Activated T-helper 1 cell treated with anti-CD3 and anti-CD28 coated beads, Interleukin-12 subunit alpha, Interleukin-12 subunit beta, Interleukin-2, Interleukin-4 antibody, amounts not matched to agents 30 ng/mL and 10 ng/mL and 1 ng/mL, durations not matched to agents 14 hours and 24 hours and 36 hours (primary cell): ENCODE measurements at regions not wholly inside any gene's neighbourhood (a gene's known extent, or its start where the extent isn't known, plus 50 kb on each side); places are given as distances from the start of the nearest gene placed in this dataset.

Source experiments
- DNase-seq: peaks from one replicate; pipeline ENCODE4 v3.0.0; 2021; ENCODE audit warnings: low spot score
- H3K27ac Mint-ChIP-seq: one replicate; pipeline ENCODE4 v1.8.0; 2021; ENCODE audit warnings: mild to moderate bottlenecking, mixed read lengths
- H3K27me3 Mint-ChIP-seq: one replicate; pipeline ENCODE4 v1.8.0; 2022; ENCODE audit warnings: mild to moderate bottlenecking, moderate library complexity, mixed read lengths; ENCODE audit not compliant: insufficient read depth
- H3K36me3 Mint-ChIP-seq: one replicate; pipeline ENCODE4 v1.8.0; 2021; ENCODE audit warnings: low read depth, mixed read lengths
- H3K4me1 Mint-ChIP-seq: one replicate; pipeline ENCODE4 v1.8.0; 2021; ENCODE audit warnings: low read depth, mixed read lengths
- H3K4me3 Mint-ChIP-seq: one replicate; pipeline ENCODE4 v1.8.0; 2021; ENCODE audit warnings: mild to moderate bottlenecking, moderate library complexity, mixed read lengths
- H3K9me3 Mint-ChIP-seq: one replicate; pipeline ENCODE4 v1.8.0; 2021; ENCODE audit warnings: mixed read lengths
- intact Hi-C: fragments of 100-400 bp; cut with micrococcal nuclease; formaldehyde crosslinking; loops from one replicate; pipeline ENCODE4 v1.15.1; 2024

GRCh38 chr14:76551906-76552305 is 176.0 kb downstream of the ESRRB start:
- DNase-seq = no peak
- peaks cover 5% of the 10 kb centered on the region for H3K27me3 Mint-ChIP-seq
- H3K9me3 Mint-ChIP-seq = no peaks in the 10 kb centered on the region
- no peaks in the 10 kb centered on the region for H3K36me3 Mint-ChIP-seq
- H3K27ac Mint-ChIP-seq = no peak overlapping the region
- intact Hi-C loops = no loop called here
- no peaks in the 10 kb centered on the region for H3K4me1 Mint-ChIP-seq
- H3K4me3 Mint-ChIP-seq = no peak overlapping the region

GRCh38 chr14:76564471-76565422 is 188.8 kb downstream of the ESRRB start:
- no peaks in the 10 kb centered on the region for H3K4me1 Mint-ChIP-seq
- DNase-seq = no peak
- intact Hi-C loops = no loop called here
- no peaks in the 10 kb centered on the region for H3K9me3 Mint-ChIP-seq
- H3K4me3 Mint-ChIP-seq = no peak overlapping the region
- H3K27me3 Mint-ChIP-seq = peaks cover 5% of the 10 kb centered on the region
- H3K36me3 Mint-ChIP-seq = no peaks in the 10 kb centered on the region
- H3K27ac Mint-ChIP-seq = no peak overlapping the region

GRCh38 chr14:76566439-76566838 is 190.5 kb downstream of the ESRRB start:
- Mint-ChIP-seq H3K27ac (no peak overlapping the region), H3K9me3 (no peaks in the 10 kb centered on the region), H3K36me3 (no peaks in the 10 kb centered on the region), H3K27me3 (peaks cover 5% of the 10 kb centered on the region), H3K4me1 (no peaks in the 10 kb centered on the region), H3K4me3 (no peak overlapping the region)
- intact Hi-C loops = no loop called here
- DNase-seq = no peak

- Mint-ChIP-seq H3K4me3 (no peak overlapping the region), H3K27ac (no peak overlapping the region), H3K9me3 (no peaks in the 10 kb centered on the region), H3K27me3 (no peaks in the 10 kb centered on the region), H3K36me3 (no peaks in the 10 kb centered on the region), H3K4me1 (no peaks in the 10 kb centered on the region)
- intact Hi-C loops = no loop called here
- no peak for DNase-seq
Measured at GRCh38 chr14:76574416-76575095, 186.7 kb upstream of the VASH1 start.

GRCh38 chr14:76575108-76575507 is 186.2 kb upstream of the VASH1 start:
- Mint-ChIP-seq H3K4me3 (no peak overlapping the region), H3K27me3 (no peaks in the 10 kb centered on the region), H3K27ac (no peak overlapping the region), H3K36me3 (no peaks in the 10 kb centered on the region), H3K4me1 (no peaks in the 10 kb centered on the region), H3K9me3 (no peaks in the 10 kb centered on the region)
- intact Hi-C loops = no loop called here
- DNase-seq = no peak

- no peaks in the 10 kb centered on the region for H3K27me3 Mint-ChIP-seq
- H3K4me3 Mint-ChIP-seq = no peak overlapping the region
- DNase-seq = no peak
- no peaks in the 10 kb centered on the region for H3K9me3 Mint-ChIP-seq
- no peaks in the 10 kb centered on the region for H3K4me1 Mint-ChIP-seq
- no peaks in the 10 kb centered on the region for H3K36me3 Mint-ChIP-seq
- no peak overlapping the region for H3K27ac Mint-ChIP-seq
- intact Hi-C loops = no loop called here
Measured at GRCh38 chr14:76576047-76576741, 185.1 kb upstream of the VASH1 start.

GRCh38 chr14:76577090-76577489 is 184.2 kb upstream of the VASH1 start:
- intact Hi-C loops = no loop called here
- no peaks in the 10 kb centered on the region for H3K36me3 Mint-ChIP-seq
- H3K4me1 Mint-ChIP-seq = no peaks in the 10 kb centered on the region
- no peak for DNase-seq
- no peaks in the 10 kb centered on the region for H3K27me3 Mint-ChIP-seq
- no peak overlapping the region for H3K27ac Mint-ChIP-seq
- no peaks in the 10 kb centered on the region for H3K9me3 Mint-ChIP-seq
- no peak overlapping the region for H3K4me3 Mint-ChIP-seq

GRCh38 chr14:76577837-76578236 is 183.4 kb upstream of the VASH1 start:
- Mint-ChIP-seq H3K4me1 (no peaks in the 10 kb centered on the region), H3K4me3 (no peak overlapping the region), H3K9me3 (no peaks in the 10 kb centered on the region), H3K36me3 (no peaks in the 10 kb centered on the region), H3K27me3 (no peaks in the 10 kb centered on the region), H3K27ac (no peak overlapping the region)
- intact Hi-C loops = no loop called here
- no peak for DNase-seq

GRCh38 chr14:76580399-76580798 is 180.9 kb upstream of the VASH1 start:
- Mint-ChIP-seq H3K9me3 (no peaks in the 10 kb centered on the region), H3K36me3 (no peaks in the 10 kb centered on the region), H3K27me3 (no peaks in the 10 kb centered on the region), H3K27ac (no peak overlapping the region), H3K4me1 (no peaks in the 10 kb centered on the region), H3K4me3 (no peak overlapping the region)
- DNase-seq = no peak
- intact Hi-C loops = no loop called here

- no peak for DNase-seq
- no peaks in the 10 kb centered on the region for H3K36me3 Mint-ChIP-seq
- no peak overlapping the region for H3K27ac Mint-ChIP-seq
- intact Hi-C loops = no loop called here
- H3K9me3 Mint-ChIP-seq = no peaks in the 10 kb centered on the region
- H3K4me1 Mint-ChIP-seq = no peaks in the 10 kb centered on the region
- no peak overlapping the region for H3K4me3 Mint-ChIP-seq
- no peaks in the 10 kb centered on the region for H3K27me3 Mint-ChIP-seq
Measured at GRCh38 chr14:76580967-76581366, 180.3 kb upstream of the VASH1 start.

- H3K27ac Mint-ChIP-seq = no peak overlapping the region
- H3K4me1 Mint-ChIP-seq = no peaks in the 10 kb centered on the region
- intact Hi-C loops = no loop called here
- no peaks in the 10 kb centered on the region for H3K9me3 Mint-ChIP-seq
- H3K27me3 Mint-ChIP-seq = no peaks in the 10 kb centered on the region
- no peak for DNase-seq
- H3K36me3 Mint-ChIP-seq = no peaks in the 10 kb centered on the region
- H3K4me3 Mint-ChIP-seq = no peak overlapping the region
Measured at GRCh38 chr14:76581592-76581991, 179.7 kb upstream of the VASH1 start.

GRCh38 chr14:76582447-76582846 is 178.8 kb upstream of the VASH1 start:
- DNase-seq = no peak
- Mint-ChIP-seq H3K4me1 (no peaks in the 10 kb centered on the region), H3K27ac (no peak overlapping the region), H3K4me3 (no peak overlapping the region), H3K27me3 (no peaks in the 10 kb centered on the region), H3K36me3 (no peaks in the 10 kb centered on the region), H3K9me3 (no peaks in the 10 kb centered on the region)
- intact Hi-C loops = no loop called here

- no peak for DNase-seq
- Mint-ChIP-seq H3K9me3 (no peaks in the 10 kb centered on the region), H3K4me3 (no peak overlapping the region), H3K27me3 (no peaks in the 10 kb centered on the region), H3K36me3 (no peaks in the 10 kb centered on the region), H3K4me1 (no peaks in the 10 kb centered on the region), H3K27ac (no peak overlapping the region)
- intact Hi-C loops = no loop called here
Measured at GRCh38 chr14:76583174-76583573, 178.1 kb upstream of the VASH1 start.
